Neural cell (in vitro differentiated cells): ENCODE measurements at regions not wholly inside any gene's neighbourhood (a gene's known extent, or its start where the extent isn't known, plus 50 kb on each side); places are given as distances from the start of the nearest gene placed in this dataset.
"Not testable (repeated sequence)": the region's sequence is repeated elsewhere in the genome, so short reads cannot be mapped to it uniquely, and the experiment has no call there.

Source experiments
- H2AFZ ChIP-seq: fragments of 200-600, 300-800 bp; sonication (generic), shearing (Covaris generic); 2 replicates; pipeline ENCODE4 v1.6.0; 2014; ENCODE audit warnings: low read depth, mild to moderate bottlenecking, antibody characterized with exemption, low read length, moderate library complexity
- H3F3A ChIP-seq: fragments of 200-600 bp; shearing (Covaris generic); 2 replicates; pipeline ENCODE4 v1.6.1; 2016; ENCODE audit warnings: mild to moderate bottlenecking, moderate library complexity, mixed read lengths, antibody characterized with exemption, low read length; ENCODE audit not compliant: insufficient read depth, poor library complexity, severe bottlenecking
- H3K27ac ChIP-seq: fragments of 200-600, 300-800 bp; sonication (generic), shearing (Covaris generic); 2 replicates; pipeline ENCODE4 v1.5.1; 2014; ENCODE audit warnings: mild to moderate bottlenecking, low read length, moderate library complexity
- H3K27me3 ChIP-seq: fragments of 300-800, 200-600 bp; sonication (generic), shearing (Covaris generic); 2 replicates; pipeline ENCODE4 v1.6.0; 2014; ENCODE audit warnings: mild to moderate bottlenecking, low read depth, low read length, moderate library complexity; ENCODE audit not compliant: insufficient read depth
- H3K36me3 ChIP-seq: fragments of 300-800, 200-600 bp; sonication (generic), shearing (Covaris generic); 2 replicates; pipeline ENCODE4 v1.5.1; 2014; ENCODE audit warnings: mild to moderate bottlenecking, antibody characterized with exemption, low read length, moderate library complexity; ENCODE audit not compliant: insufficient read depth
- H3K4me2 ChIP-seq: fragments of 300-800, 200-600 bp; sonication (generic), shearing (Covaris generic); 2 replicates; pipeline ENCODE4 v1.6.0; 2014; ENCODE audit warnings: mild to moderate bottlenecking, low read length
- H3K4me3 ChIP-seq: fragments of 300-800, 200-600 bp; sonication (generic), shearing (Covaris generic); 2 replicates; pipeline ENCODE4 v1.5.1; 2014; ENCODE audit warnings: mild to moderate bottlenecking, low read length, moderate library complexity
- H3K79me2 ChIP-seq: fragments of 200-600 bp; shearing (Covaris generic); replicated peaks from 2 replicates; pipeline ENCODE4 v1.6.0; 2014; ENCODE audit warnings: mild to moderate bottlenecking, low read length, moderate library complexity; ENCODE audit not compliant: insufficient read depth
- H3K9ac ChIP-seq: fragments of 300-800, 200-600 bp; sonication (generic), shearing (Covaris generic); 2 replicates; pipeline ENCODE4 v1.6.1; 2016; ENCODE audit warnings: mild to moderate bottlenecking, low read length, mixed read lengths
- H3K9me2 ChIP-seq: fragments of 200-600 bp; shearing (Covaris generic); 2 replicates; pipeline ENCODE4 v1.6.1; 2016; ENCODE audit warnings: mild to moderate bottlenecking, low read length, mixed read lengths; ENCODE audit not compliant: insufficient read depth
- H3K9me3 ChIP-seq: fragments of 200-600, 300-800 bp; sonication (generic), shearing (Covaris generic); 2 replicates; pipeline ENCODE4 v1.6.1; 2016; ENCODE audit warnings: mild to moderate bottlenecking, mixed run types, low read length, moderate library complexity, mixed read lengths
- H4K20me1 ChIP-seq: fragments of 200-600 bp; shearing (Covaris generic); 2 replicates; pipeline ENCODE4 v1.6.1; 2016; ENCODE audit warnings: mild to moderate bottlenecking, mixed run types; ENCODE audit not compliant: insufficient read depth
- EP300 ChIP-seq: fragments of 450-650 bp; conservative IDR thresholded peaks from 2 replicates; pipeline ENCODE4 v1.6.1; 2014; ENCODE audit warnings: antibody characterized with exemption, mild to moderate bottlenecking, moderate library complexity; ENCODE audit not compliant: poor library complexity, severe bottlenecking
- EZH2 ChIP-seq: fragments of 200-600, 300-800 bp; shearing (Covaris generic), sonication (generic); IDR thresholded peaks from 2 replicates; pipeline ENCODE4 v1.6.1; 2014; ENCODE audit warnings: antibody characterized with exemption, low read length, borderline replicate concordance, mild to moderate bottlenecking; ENCODE audit not compliant: insufficient read depth, poor library complexity, severe bottlenecking
- MXI1 ChIP-seq: fragments of 450-650 bp; conservative IDR thresholded peaks from 2 replicates; pipeline ENCODE4 v1.6.1; 2014; ENCODE audit warnings: antibody characterized with exemption, mild to moderate bottlenecking; ENCODE audit not compliant: poor library complexity, severe bottlenecking
- POLR2AphosphoS5 ChIP-seq: IDR thresholded peaks from 2 replicates; pipeline ENCODE4 v1.6.1; 2012
- RAD21 ChIP-seq: fragments of 450-650 bp; conservative IDR thresholded peaks from 2 replicates; pipeline ENCODE4 v1.6.1; 2014; ENCODE audit warnings: antibody characterized with exemption, mild to moderate bottlenecking, moderate library complexity
- REST ChIP-seq: IDR thresholded peaks from 2 replicates; pipeline ENCODE4 v1.6.1; 2012; ENCODE audit warnings: borderline replicate concordance
- SMC3 ChIP-seq: fragments of 450-650 bp; conservative IDR thresholded peaks from 2 replicates; pipeline ENCODE4 v1.6.1; 2014; ENCODE audit warnings: antibody characterized with exemption, mild to moderate bottlenecking, moderate library complexity; ENCODE audit not compliant: poor library complexity
- TF ChIP-seq, protein P1 (sequence below): fragments of 450-650 bp; IDR thresholded peaks from 2 replicates; pipeline ENCODE4 v1.5.1; 2014; ENCODE audit warnings: antibody characterized with exemption, mild to moderate bottlenecking, moderate library complexity; ENCODE audit not compliant: poor library complexity, severe bottlenecking

DNA sequence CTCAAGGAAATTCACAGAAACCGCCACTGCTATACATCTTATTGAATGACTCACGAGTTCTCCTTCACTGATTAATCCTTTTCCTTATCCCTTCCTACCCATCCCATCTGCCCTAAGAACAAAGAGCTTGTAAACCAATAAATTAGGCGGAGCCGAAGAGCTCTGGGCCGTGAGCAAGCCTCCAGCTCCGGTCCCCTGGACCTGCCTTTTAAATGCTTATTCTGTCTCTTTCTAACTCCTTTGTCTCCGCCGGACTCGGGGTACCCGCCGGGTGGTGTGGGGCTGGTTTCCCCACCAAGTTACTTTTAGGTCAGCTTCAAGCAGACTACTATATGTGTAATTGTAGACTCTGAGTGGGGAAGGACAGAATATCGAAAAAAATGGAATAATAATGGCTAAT, 336.1 kb upstream of the MDGA2 start:
- not testable (repeated sequence) for H3K9me3 ChIP-seq, H3K9ac ChIP-seq, H3K27me3 ChIP-seq, H3F3A ChIP-seq, H3K4me2 ChIP-seq, H3K27ac ChIP-seq, H3K79me2 ChIP-seq, H3K9me2 ChIP-seq, H2AFZ ChIP-seq, H3K4me3 ChIP-seq, H3K36me3 ChIP-seq, H4K20me1 ChIP-seq

GRCh38 chr14:48008646-48009045, 333.2 kb upstream of the MDGA2 start:
- Histone ChIP-seq H2AFZ (no peak overlapping the region), H3F3A (no peaks in the 10 kb centered on the region), H3K27ac (no peak overlapping the region), H3K79me2 (no peaks in the 10 kb centered on the region), H4K20me1 (no peaks in the 10 kb centered on the region), H3K9me3 (no peaks in the 10 kb centered on the region), H3K9me2 (no peaks in the 10 kb centered on the region), H3K9ac (no peak overlapping the region), H3K27me3 (no peaks in the 10 kb centered on the region), H3K36me3 (no peaks in the 10 kb centered on the region), H3K4me2 (no peak overlapping the region), H3K4me3 (no peak overlapping the region)
- TF ChIP-seq EP300 (no peak), MXI1 (no peak), POLR2AphosphoS5 (no peak), RAD21 (no peak), REST (no peak)

GRCh38 chr14:48005986-48006385, 330.6 kb upstream of the MDGA2 start:
- Histone ChIP-seq H2AFZ (no peak overlapping the region), H3K27me3 (no peaks in the 10 kb centered on the region), H3K36me3 (no peaks in the 10 kb centered on the region), H3K4me2 (no peak overlapping the region), H3K27ac (no peak overlapping the region), H3K9ac (no peak overlapping the region), H3K4me3 (no peak overlapping the region), H3F3A (no peaks in the 10 kb centered on the region), H4K20me1 (no peaks in the 10 kb centered on the region), H3K9me2 (no peaks in the 10 kb centered on the region), H3K9me3 (no peaks in the 10 kb centered on the region), H3K79me2 (no peaks in the 10 kb centered on the region)
- no peak for TF ChIP-seq EZH2
- no peak for TF ChIP-seq POLR2AphosphoS5
- TF ChIP-seq, protein P1, sequence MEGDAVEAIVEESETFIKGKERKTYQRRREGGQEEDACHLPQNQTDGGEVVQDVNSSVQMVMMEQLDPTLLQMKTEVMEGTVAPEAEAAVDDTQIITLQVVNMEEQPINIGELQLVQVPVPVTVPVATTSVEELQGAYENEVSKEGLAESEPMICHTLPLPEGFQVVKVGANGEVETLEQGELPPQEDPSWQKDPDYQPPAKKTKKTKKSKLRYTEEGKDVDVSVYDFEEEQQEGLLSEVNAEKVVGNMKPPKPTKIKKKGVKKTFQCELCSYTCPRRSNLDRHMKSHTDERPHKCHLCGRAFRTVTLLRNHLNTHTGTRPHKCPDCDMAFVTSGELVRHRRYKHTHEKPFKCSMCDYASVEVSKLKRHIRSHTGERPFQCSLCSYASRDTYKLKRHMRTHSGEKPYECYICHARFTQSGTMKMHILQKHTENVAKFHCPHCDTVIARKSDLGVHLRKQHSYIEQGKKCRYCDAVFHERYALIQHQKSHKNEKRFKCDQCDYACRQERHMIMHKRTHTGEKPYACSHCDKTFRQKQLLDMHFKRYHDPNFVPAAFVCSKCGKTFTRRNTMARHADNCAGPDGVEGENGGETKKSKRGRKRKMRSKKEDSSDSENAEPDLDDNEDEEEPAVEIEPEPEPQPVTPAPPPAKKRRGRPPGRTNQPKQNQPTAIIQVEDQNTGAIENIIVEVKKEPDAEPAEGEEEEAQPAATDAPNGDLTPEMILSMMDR: no peak
- TF ChIP-seq RAD21: no peak
- no peak for TF ChIP-seq REST
- no peak for TF ChIP-seq SMC3
